ENCODE measurements at regions not wholly inside any gene's neighbourhood (a gene's known extent, or its start where the extent isn't known, plus 50 kb on each side); places are given as distances from the start of the nearest gene placed in this dataset.

- TF ChIP-seq CTCF (IDR thresholded peaks at IDR 0.05; ENCODE audit: insufficient read depth, low read length, poor library complexity, severe bottlenecking) = no peak
- TF ChIP-seq EZH2phosphoT487 (conservative IDR thresholded peaks at IDR 0.05; ENCODE audit: low read length) = no peak
Measured at GRCh38 chr2:129192117-129192516, 787.3 kb upstream of the RAB6C start.
